AG04450 (cell line): ENCODE measurements at regions not wholly inside any gene's neighbourhood (a gene's known extent, or its start where the extent isn't known, plus 50 kb on each side); places are given as distances from the start of the nearest gene placed in this dataset.

Experiments used
- CTCF ChIA-PET: fragments of 300-600, 350-600 bp; formaldehyde crosslinking; extraction: SDS; loops from one replicate; lab custom pipeline; 2022; ENCODE audit warnings: antibody characterized with exemption, inconsistent platforms; lab: Charles Lee
- POLR2A ChIA-PET: fragments of 350-600 bp; formaldehyde crosslinking; extraction: SDS; loops from one replicate; lab custom pipeline; 2021; ENCODE audit warnings: antibody characterized with exemption, inconsistent platforms; lab: Yijun Ruan, JAX
- DNase-seq: peaks from one replicate; pipeline ENCODE4 v3.0.0-alpha.2; 2011; ENCODE audit warnings: low read depth, low spot score
- H3K27ac ChIP-seq: one replicate; pipeline ENCODE4 v1.5.1; 2012; ENCODE audit warnings: low read depth, low read length, control low read depth
- H3K27me3 ChIP-seq: one replicate; pipeline ENCODE4 v1.6.0; 2012; ENCODE audit warnings: low read length; ENCODE audit not compliant: control insufficient read depth, insufficient read depth
- H3K4me3 ChIP-seq: 2 replicates; pipeline ENCODE4 v1.5.1; 2011; ENCODE audit warnings: mild to moderate bottlenecking, low read depth, low read length, control low read depth
- H3K9me3 ChIP-seq: 2 replicates; pipeline ENCODE4 v1.5.1; 2012; ENCODE audit warnings: low read length; ENCODE audit not compliant: control insufficient read depth, insufficient read depth
- CTCF ChIP-seq: IDR thresholded peaks from 2 replicates; pipeline ENCODE4 v1.5.1; 2011; ENCODE audit warnings: low read depth, low read length, control low read depth, inconsistent platforms

DNA sequence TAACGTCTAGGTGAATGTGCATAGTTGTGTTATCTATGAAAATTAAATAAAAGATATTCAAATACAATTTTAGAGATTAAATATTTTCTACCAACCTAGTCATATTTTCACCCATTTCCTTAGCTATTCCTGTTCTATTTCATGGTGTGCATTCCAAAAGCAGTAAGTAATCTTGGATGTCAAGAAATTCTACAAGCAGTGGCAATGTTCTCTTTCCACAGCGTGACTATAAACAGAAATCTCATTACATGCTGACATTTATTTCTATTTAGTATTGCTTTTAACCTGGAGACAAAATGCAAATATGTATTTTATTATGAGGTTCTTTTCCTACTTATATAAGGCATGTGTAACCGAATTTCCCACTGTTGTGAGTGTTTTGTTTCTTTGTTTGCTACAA lies 510.0 kb downstream of the ACTL7B start:
- POLR2A ChIA-PET: no interaction called here
- Histone ChIP-seq H3K27ac (no peak overlapping the region), H3K27me3 (no peaks in the 10 kb centered on the region), H3K4me3 (no peak overlapping the region), H3K9me3 (no peaks in the 10 kb centered on the region)
- DNase-seq: no peak
- no peak for TF ChIP-seq CTCF
- CTCF ChIA-PET: no interaction called here

GRCh38 chr9:108339251-108339650 lies 516.5 kb downstream of the ACTL7B start:
- POLR2A ChIA-PET: no interaction called here
- CTCF ChIA-PET: no interaction called here
- no peak for DNase-seq
- H3K4me3 ChIP-seq: no peak overlapping the region
- H3K27me3 ChIP-seq: no peaks in the 10 kb centered on the region
- no peaks in the 10 kb centered on the region for H3K9me3 ChIP-seq
- no peak overlapping the region for H3K27ac ChIP-seq
- no peak for TF ChIP-seq CTCF

GRCh38 chr9:108336575-108336974 lies 519.2 kb downstream of the ACTL7B start:
- no peak for TF ChIP-seq CTCF
- CTCF ChIA-PET: no interaction called here
- no peak for DNase-seq
- Histone ChIP-seq H3K9me3 (no peaks in the 10 kb centered on the region), H3K4me3 (no peak overlapping the region), H3K27ac (no peak overlapping the region), H3K27me3 (no peaks in the 10 kb centered on the region)
- POLR2A ChIA-PET: no interaction called here

DNA sequence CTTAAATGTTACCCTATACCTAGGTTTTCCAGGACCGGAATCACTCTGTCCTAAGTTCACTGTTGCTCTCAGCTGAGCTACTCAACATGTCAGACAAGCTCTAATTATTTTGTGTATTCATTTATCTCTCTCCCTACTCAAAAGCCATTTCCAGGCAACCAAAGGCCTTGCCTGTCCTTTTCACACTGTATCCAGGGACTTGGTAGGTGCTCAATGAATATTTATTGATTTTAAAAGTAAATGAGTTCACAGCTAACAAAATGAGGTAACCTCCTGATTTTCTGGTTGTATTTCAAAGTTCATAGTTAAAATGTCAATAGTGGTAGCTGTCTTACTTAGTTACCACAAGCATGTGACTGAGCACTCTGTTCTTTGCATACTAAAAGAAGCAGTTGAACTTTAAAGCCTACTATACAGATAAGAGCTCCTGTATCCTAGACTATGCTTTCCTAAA lies 522.2 kb downstream of the ACTL7B start:
- CTCF ChIA-PET: no interaction called here
- POLR2A ChIA-PET: no interaction called here
- no peaks in the 10 kb centered on the region for H3K27me3 ChIP-seq
- TF ChIP-seq CTCF: no peak
- no peak overlapping the region for H3K4me3 ChIP-seq
- no peaks in the 10 kb centered on the region for H3K9me3 ChIP-seq
- no peak overlapping the region for H3K27ac ChIP-seq
- DNase-seq: no peak

- Histone ChIP-seq H3K9me3 (no peaks in the 10 kb centered on the region), H3K27ac (no peak overlapping the region), H3K4me3 (no peak overlapping the region), H3K27me3 (no peaks in the 10 kb centered on the region)
- no peak for TF ChIP-seq CTCF
- CTCF ChIA-PET: no interaction called here
- DNase-seq: no peak
- POLR2A ChIA-PET: no interaction called here
Observed at GRCh38 chr9:108331596-108331995, 524.2 kb downstream of the ACTL7B start.
